Parathyroid adenoma (tissue), 2 donors: ENCODE measurements at regions not wholly inside any gene's neighbourhood (a gene's known extent, or its start where the extent isn't known, plus 50 kb on each side); places are given as distances from the start of the nearest gene placed in this dataset.

Experiments used
- H2AFZ ChIP-seq: fragments of 300-600 bp; sonication (generic); one replicate; pipeline ENCODE4 v1.7.0; 2017; ENCODE audit warnings: antibody characterized with exemption, mild to moderate bottlenecking
- H3K27ac ChIP-seq: fragments of 300-600 bp; sonication (generic); one replicate; pipeline ENCODE4 v1.7.0; 2017
- H3K27me3 ChIP-seq: fragments of 300-600 bp; sonication (generic); one replicate; pipeline ENCODE4 v1.7.0; 2017; ENCODE audit warnings: low read length; ENCODE audit not compliant: control insufficient read depth, insufficient read depth
- H3K36me3 ChIP-seq: fragments of 300-600 bp; sonication (generic); one replicate; pipeline ENCODE4 v1.7.0; 2017; ENCODE audit warnings: low read length; ENCODE audit not compliant: control insufficient read depth, insufficient read depth
- H3K4me1 ChIP-seq: fragments of 300-600 bp; sonication (generic); one replicate; pipeline ENCODE4 v1.7.0; 2017; ENCODE audit warnings: control low read depth
- H3K4me2 ChIP-seq: fragments of 300-600 bp; sonication (generic); one replicate; pipeline ENCODE4 v1.7.0; 2017; ENCODE audit warnings: low read length
- H3K4me3 ChIP-seq: fragments of 300-600 bp; sonication (generic); one replicate; pipeline ENCODE4 v1.7.0; 2017; ENCODE audit warnings: low read depth, low read length
- H3K79me2 ChIP-seq: fragments of 300-600 bp; sonication (generic); one replicate; pipeline ENCODE4 v1.7.0; 2017; ENCODE audit warnings: control low read depth
- H3K9ac ChIP-seq: fragments of 300-600 bp; sonication (generic); one replicate; pipeline ENCODE4 v1.7.0; 2017; ENCODE audit warnings: mild to moderate bottlenecking
- H3K9me3 ChIP-seq: fragments of 300-600 bp; sonication (generic); one replicate; pipeline ENCODE4 v1.7.0; 2017; ENCODE audit warnings: low read length; ENCODE audit not compliant: control insufficient read depth
- CTCF ChIP-seq: fragments of 300-600 bp; sonication (generic); IDR thresholded peaks from one replicate; pipeline ENCODE4 v1.7.0; 2017; ENCODE audit warnings: antibody characterized with exemption, mild to moderate bottlenecking
- donor health status: primary hyperparathyroidism.

- no peak overlapping the region for H3K4me2 ChIP-seq
- no peak overlapping the region for H3K27ac ChIP-seq
- H3K4me1 ChIP-seq = no peaks in the 10 kb centered on the region
- H2AFZ ChIP-seq = no peak overlapping the region
- H3K9me3 ChIP-seq = no peaks in the 10 kb centered on the region
- H3K4me3 ChIP-seq = no peak overlapping the region
- no peak overlapping the region for H3K9ac ChIP-seq
- H3K79me2 ChIP-seq = no peaks in the 10 kb centered on the region
- H3K36me3 ChIP-seq = no peaks in the 10 kb centered on the region
- TF ChIP-seq CTCF = no peak
- H3K27me3 ChIP-seq = no peaks in the 10 kb centered on the region
Measured at GRCh38 chr4:19752599-19752998, 499.1 kb upstream of the SLIT2 start.

DNA sequence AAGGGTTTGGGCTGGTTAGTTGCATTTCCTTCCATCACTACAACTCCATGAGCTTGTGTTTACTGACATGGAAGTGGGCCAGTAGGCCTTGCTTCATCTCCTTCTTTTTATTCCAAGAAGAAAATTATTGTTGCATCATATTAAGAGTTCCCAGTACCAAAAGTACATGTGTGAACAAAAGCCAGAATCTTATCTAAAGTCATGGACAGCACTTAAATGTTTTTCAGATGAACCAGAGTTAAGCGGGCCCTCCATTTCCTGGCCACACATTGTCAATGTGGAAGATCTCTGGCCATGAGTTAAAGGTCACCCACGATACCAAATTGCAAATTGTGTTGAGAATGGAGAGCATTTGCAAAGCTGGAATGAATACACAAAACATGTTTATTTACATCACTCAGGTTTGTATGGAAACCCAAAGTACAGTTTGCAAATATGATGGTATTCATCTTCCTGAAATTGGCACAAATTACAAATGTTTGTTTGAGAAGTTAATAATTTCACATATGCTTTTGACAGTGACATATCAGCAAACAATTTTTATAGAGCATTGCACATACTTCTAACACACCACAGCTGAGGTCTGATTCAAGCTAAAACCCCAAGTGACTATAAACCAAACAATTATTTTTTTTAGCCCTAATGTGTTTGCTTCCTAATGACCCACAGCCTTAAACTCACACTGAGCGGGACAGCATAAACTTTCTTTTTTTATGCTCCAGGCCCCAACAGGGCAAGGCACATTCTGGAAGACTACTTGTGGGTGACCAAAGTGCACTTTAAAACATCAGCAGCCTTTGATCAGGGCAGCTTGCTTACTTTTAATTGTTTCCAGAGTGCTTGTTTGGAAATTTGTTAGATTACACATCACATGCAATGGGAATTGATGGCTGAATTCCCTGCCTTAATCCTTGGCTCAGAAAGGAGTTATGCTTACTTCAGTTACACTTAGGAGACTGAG lies 502.9 kb upstream of the SLIT2 start:
- Histone ChIP-seq H3K4me2 (no peak overlapping the region), H3K9ac (no peak overlapping the region), H2AFZ (no peak overlapping the region), H3K9me3 (no peaks in the 10 kb centered on the region), H3K4me1 (no peaks in the 10 kb centered on the region), H3K27ac (no peak overlapping the region), H3K36me3 (no peaks in the 10 kb centered on the region), H3K4me3 (no peak overlapping the region), H3K79me2 (no peaks in the 10 kb centered on the region), H3K27me3 (no peaks in the 10 kb centered on the region)
- TF ChIP-seq CTCF = no peak

GRCh38 chr4:19746377-19746776 lies 505.3 kb upstream of the SLIT2 start:
- Histone ChIP-seq H3K4me2 (no peak overlapping the region), H3K27ac (no peak overlapping the region), H3K9ac (no peak overlapping the region), H3K9me3 (no peaks in the 10 kb centered on the region), H3K79me2 (no peaks in the 10 kb centered on the region), H3K4me3 (no peak overlapping the region), H2AFZ (no peak overlapping the region), H3K36me3 (no peaks in the 10 kb centered on the region), H3K27me3 (no peaks in the 10 kb centered on the region), H3K4me1 (no peaks in the 10 kb centered on the region)
- no peak for TF ChIP-seq CTCF

DNA sequence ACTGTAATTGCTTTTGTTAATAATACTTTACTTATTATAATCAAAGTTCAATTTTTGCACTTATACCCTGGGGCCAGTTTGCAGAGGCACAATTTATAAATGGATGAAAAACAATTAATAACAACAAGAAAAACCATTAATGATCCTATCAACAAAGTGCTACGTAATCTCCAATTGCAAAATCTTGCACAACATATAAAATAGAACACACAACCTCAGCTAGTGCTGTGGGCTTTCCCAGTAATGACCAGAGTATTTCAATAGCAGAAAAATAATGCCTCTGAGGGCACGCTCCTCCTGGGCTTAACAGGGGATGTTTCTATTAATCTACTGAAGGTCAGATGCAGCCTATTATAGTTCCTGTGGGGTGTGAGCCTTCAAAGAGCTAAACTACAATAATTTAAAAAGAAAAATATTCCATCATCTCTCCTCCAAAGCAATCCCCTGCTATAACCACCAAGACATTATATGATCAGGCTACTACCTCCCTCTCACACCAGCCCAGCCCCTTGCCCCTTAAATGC lies 508.5 kb upstream of the SLIT2 start:
- no peaks in the 10 kb centered on the region for H3K4me1 ChIP-seq
- no peak overlapping the region for H2AFZ ChIP-seq
- no peak overlapping the region for H3K4me2 ChIP-seq
- no peak for TF ChIP-seq CTCF
- H3K36me3 ChIP-seq = no peaks in the 10 kb centered on the region
- no peak overlapping the region for H3K4me3 ChIP-seq
- H3K79me2 ChIP-seq = no peaks in the 10 kb centered on the region
- H3K9ac ChIP-seq = no peak overlapping the region
- H3K27ac ChIP-seq = no peak overlapping the region
- H3K9me3 ChIP-seq = no peaks in the 10 kb centered on the region
- H3K27me3 ChIP-seq = no peaks in the 10 kb centered on the region
